Small intestine (tissue), 7 donors: ENCODE measurements at regions not wholly inside any gene's neighbourhood (a gene's known extent, or its start where the extent isn't known, plus 50 kb on each side); places are given as distances from the start of the nearest gene placed in this dataset.

Experiments
- DNase-seq, 2 donors: peaks; one replicate each; pipeline versions ENCODE4 v3.0.0 to v3.0.0-alpha.2; 2013
- FAIRE-seq: peaks from 2 replicates; lab custom pipeline; 2012; peaks lifted over from hg19 to GRCh38; lab: Jason Lieb, UNC
- H3K27ac ChIP-seq, 3 donors: one replicate each; pipeline ENCODE4 v1.5.1; 2013; ENCODE audit warnings: low read length in 2 of 3, mild to moderate bottlenecking in 2 of 3, control low read depth in 1 of 3, inconsistent platforms in 1 of 3, low read depth in 1 of 3, moderate library complexity in 1 of 3
- H3K27me3 ChIP-seq, 3 donors: one replicate each; pipeline ENCODE4 v1.6.1; 2013; ENCODE audit warnings: low read length in 3 of 3, inconsistent platforms in 1 of 3; ENCODE audit not compliant: control insufficient read depth in 3 of 3, insufficient read depth in 3 of 3
- H3K36me3 ChIP-seq, 3 donors: one replicate each; pipeline ENCODE4 v1.6.1; 2013; ENCODE audit warnings: low read length in 3 of 3, inconsistent platforms in 1 of 3, low read depth in 1 of 3, mild to moderate bottlenecking in 1 of 3, moderate library complexity in 1 of 3; ENCODE audit not compliant: control insufficient read depth in 3 of 3, insufficient read depth in 2 of 3
- H3K4me1 ChIP-seq, 3 donors: one replicate each; pipeline ENCODE4 v1.6.1; 2013; ENCODE audit warnings: low read length in 2 of 3, inconsistent platforms in 1 of 3, low read depth in 1 of 3, mild to moderate bottlenecking in 1 of 3, moderate library complexity in 1 of 3; ENCODE audit not compliant: control insufficient read depth in 3 of 3, insufficient read depth in 2 of 3
- H3K4me3 ChIP-seq, 3 donors: one replicate each; pipeline ENCODE4 v1.5.1; 2013; ENCODE audit warnings: low read length in 3 of 3, control low read depth in 1 of 3, inconsistent platforms in 1 of 3, low read depth in 1 of 3, mild to moderate bottlenecking in 1 of 3, moderate library complexity in 1 of 3
- H3K9me3 ChIP-seq, 2 donors: one replicate each; pipeline ENCODE4 v1.6.1; 2013; ENCODE audit warnings: low read depth in 1 of 2, low read length in 1 of 2; ENCODE audit not compliant: control insufficient read depth in 2 of 2, insufficient read depth in 1 of 2
- WGBS, 3 donors: extraction: QIAGEN DNeasy Blood & Tissue Kit; methylation state at CpG; one replicate each; pipeline ENCODE4 v1.1.7; 2013; 5-methylcytosine and 5-hydroxymethylcytosine counted together
- donor health status: healthy with polysubstance abuse.
- donor health status: control.
- donor health status: control.
- donor health status: Bipolar disorder and iron deficiency.
- donor health status: healthy.

DNA sequence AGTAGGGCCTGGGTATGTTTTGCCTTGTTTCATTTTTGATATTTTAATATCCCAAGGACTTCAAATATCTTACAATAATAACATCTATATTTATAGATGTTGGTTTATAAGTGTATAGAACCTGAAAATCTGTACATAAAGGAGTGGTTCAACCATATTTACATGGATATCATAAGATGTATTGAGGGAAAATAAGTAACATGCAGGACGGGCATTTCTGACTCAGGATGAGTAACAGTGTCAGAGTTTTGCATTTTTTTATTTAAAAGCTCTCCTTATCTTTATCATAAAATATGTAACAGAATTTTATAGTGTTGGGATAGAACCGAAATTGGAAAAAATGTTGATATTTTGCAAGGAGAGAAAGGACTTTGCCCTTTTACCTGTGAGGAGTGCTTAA is 1438.7 kb downstream of the REEP3 start:
- H3K36me3 ChIP-seq, result no peaks in the 10 kb centered on the region
- H3K27me3 ChIP-seq, result no peaks in the 10 kb centered on the region
- 59 to 74% (median 73%) methylated on average over 2 of the region's 2 CpGs for WGBS, 3 donors
- no peaks in the 10 kb centered on the region for H3K9me3 ChIP-seq
- H3K27ac ChIP-seq, result no peak overlapping the region
- no peak for DNase-seq
- H3K4me1 ChIP-seq, result no peaks in the 10 kb centered on the region
- no peak overlapping the region for H3K4me3 ChIP-seq
- FAIRE-seq, result no peak

DNA sequence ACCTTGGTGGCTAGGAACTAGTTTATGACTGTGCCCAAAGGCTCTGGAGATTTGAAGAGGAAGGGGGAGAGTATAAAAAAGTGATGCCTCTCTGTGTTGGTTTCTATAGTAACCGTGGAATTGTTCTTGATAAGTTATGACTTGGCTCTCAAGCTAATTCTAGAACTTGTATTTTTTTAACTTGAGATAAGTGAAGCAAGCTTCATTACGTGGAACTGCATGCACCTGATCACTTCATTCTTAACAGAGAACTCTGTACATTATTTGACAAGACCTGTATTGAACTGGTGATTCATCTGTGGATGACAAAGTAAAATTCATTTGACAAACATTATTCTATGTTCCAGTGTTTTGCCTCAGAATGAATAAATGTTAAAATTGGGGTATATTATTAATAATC is 1452.2 kb downstream of the REEP3 start:
- WGBS, 3 donors, result 30 to 48% (median 48%) methylated on average over 2 of the region's 2 CpGs

DNA sequence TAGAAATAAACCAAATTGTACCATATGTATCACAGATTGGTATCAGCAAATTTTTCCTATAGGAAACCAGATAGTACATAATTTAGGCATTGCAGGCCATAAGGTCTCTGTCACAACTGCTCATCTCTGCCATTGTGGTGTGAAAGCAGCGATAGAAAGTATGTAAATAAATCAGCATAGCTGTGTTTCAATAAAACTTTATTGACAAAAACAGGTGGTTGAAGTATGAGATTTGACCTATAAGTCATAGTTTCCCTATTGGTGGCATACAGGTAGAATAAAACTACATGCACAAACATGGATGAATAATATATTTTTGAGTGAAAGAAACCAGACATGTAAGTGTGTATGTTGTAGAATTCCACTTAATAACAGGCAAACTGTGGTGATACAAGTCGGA is 1454.9 kb downstream of the REEP3 start:
- DNase-seq (no peak), FAIRE-seq (no peak)
- Histone ChIP-seq H3K4me1 (no peaks in the 10 kb centered on the region), H3K27ac (no peak overlapping the region), H3K36me3 (no peaks in the 10 kb centered on the region), H3K4me3 (no peak overlapping the region), H3K9me3 (no peaks in the 10 kb centered on the region), H3K27me3 (no peaks in the 10 kb centered on the region)
- WGBS, 3 donors, result 80 to 88% (median 85%) methylated on average over 2 of the region's 2 CpGs

More for the DNA sequence above, 1452.2 kb downstream of the REEP3 start:
- FAIRE-seq (no peak), DNase-seq (no peak)
- H3K4me1 ChIP-seq, result no peaks in the 10 kb centered on the region
- H3K36me3 ChIP-seq, result no peaks in the 10 kb centered on the region
- no peaks in the 10 kb centered on the region for H3K27me3 ChIP-seq
- no peaks in the 10 kb centered on the region for H3K9me3 ChIP-seq
- H3K4me3 ChIP-seq, result no peak overlapping the region
- no peak overlapping the region for H3K27ac ChIP-seq

DNA sequence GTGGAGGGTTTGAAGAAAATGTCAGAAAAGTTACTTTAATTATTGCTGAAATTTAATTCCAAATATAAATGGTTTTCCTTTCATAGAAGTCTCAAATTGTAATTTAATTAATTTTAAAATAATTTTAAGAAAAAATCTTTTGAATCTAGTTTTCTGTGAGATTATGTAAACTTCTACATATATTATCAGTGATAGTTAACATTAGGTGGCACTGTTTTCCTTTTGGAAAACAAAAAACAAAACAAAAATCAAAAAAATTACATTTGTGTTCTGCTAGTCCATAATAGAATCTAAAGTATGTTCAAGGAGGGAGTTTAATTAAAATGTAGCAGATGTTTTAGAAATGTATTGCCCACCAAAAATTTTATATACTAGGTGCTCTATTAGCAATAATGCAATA is 1456.7 kb downstream of the REEP3 start:
- no peak overlapping the region for H3K27ac ChIP-seq
- no peak overlapping the region for H3K4me3 ChIP-seq
- H3K27me3 ChIP-seq, result no peaks in the 10 kb centered on the region
- H3K9me3 ChIP-seq, result no peaks in the 10 kb centered on the region
- H3K36me3 ChIP-seq, result no peaks in the 10 kb centered on the region
- DNase-seq (no peak), FAIRE-seq (peak; percentile 64)
- H3K4me1 ChIP-seq, result no peaks in the 10 kb centered on the region

DNA sequence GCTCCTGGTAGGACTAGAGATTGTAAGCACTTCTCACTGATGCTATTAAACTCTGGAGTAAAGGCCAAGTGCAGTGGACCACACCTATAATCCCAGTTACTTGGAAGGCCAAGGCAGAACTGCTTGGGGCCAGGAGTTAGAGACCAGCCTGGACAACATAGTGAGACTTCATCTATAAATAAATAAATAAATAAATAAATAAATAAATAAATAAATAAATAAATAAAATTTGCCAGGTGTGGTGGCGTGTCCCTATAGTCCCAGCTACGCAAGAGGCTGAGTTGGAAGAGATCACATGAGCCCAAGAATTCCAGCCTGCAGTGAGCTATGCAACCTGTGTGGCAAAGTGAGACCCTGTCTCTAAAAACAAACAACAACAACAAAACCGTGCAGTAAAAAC is 1475.7 kb downstream of the REEP3 start:
- no peak for DNase-seq
- FAIRE-seq, result no peak
- Histone ChIP-seq H3K36me3 (no peaks in the 10 kb centered on the region), H3K27me3 (no peaks in the 10 kb centered on the region), H3K4me3 (no peak overlapping the region), H3K9me3 (no peaks in the 10 kb centered on the region), H3K27ac (no peak overlapping the region), H3K4me1 (no peaks in the 10 kb centered on the region)
- 89 to 92% (median 91%) methylated on average over 3 of the region's 3 CpGs for WGBS, 3 donors

DNA sequence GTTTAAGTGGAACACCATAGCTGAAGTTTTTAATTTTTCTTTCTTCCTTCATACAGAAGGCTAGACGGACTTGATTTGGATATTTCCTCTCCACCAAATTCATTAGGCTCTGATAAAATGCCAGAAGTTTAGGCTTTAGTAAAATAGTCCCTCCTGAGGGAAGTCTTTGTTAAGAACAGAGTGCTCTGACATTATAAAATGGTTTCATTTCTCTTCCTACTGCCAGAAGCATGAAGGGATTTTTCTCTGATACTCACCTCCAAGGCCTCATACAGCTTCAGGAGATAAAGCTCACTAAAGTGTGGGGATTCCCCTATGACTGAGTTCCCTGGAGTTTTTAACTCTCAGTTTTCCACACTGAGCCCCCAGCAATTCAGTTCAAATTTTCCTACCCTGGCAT is 1489.6 kb downstream of the REEP3 start:
- 58 to 69% (median 58%) methylated on average over 1 of the region's 1 CpG for WGBS, 3 donors
- Histone ChIP-seq H3K4me3 (no peak overlapping the region), H3K4me1 (no peaks in the 10 kb centered on the region), H3K36me3 (no peaks in the 10 kb centered on the region), H3K27me3 (no peaks in the 10 kb centered on the region), H3K9me3 (no peaks in the 10 kb centered on the region), H3K27ac (no peak overlapping the region)
- DNase-seq (no peak), FAIRE-seq (no peak)

DNA sequence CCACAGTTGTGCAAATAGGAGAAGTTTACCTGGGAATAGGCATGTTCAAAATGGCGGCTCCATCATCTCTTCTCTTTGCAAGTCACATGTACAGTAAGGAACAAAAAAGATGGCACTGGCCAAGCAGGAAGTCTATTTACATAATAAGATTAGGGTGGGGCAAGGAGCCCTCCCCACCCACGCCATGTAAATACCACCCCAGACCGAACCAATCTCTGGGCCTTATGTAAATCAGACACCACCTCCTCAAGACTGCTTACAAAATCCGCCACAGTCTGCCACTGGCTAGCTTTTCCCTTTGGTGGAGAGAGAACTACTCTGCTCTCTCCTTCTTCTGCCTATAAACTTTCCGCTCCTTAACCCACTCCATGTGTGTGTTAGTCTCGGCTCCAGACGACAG is 1496.3 kb downstream of the REEP3 start:
- 91 to 93% (median 91%) methylated on average over 7 of the region's 7 CpGs for WGBS, 3 donors
- no peak overlapping the region for H3K4me3 ChIP-seq
- no peaks in the 10 kb centered on the region for H3K4me1 ChIP-seq
- DNase-seq (no peak), FAIRE-seq (no peak)
- H3K36me3 ChIP-seq, result no peaks in the 10 kb centered on the region
- H3K9me3 ChIP-seq, result peaks cover 0 to 4% of the 10 kb centered on the region in 2 donors
- no peak overlapping the region for H3K27ac ChIP-seq
- no peaks in the 10 kb centered on the region for H3K27me3 ChIP-seq

DNA sequence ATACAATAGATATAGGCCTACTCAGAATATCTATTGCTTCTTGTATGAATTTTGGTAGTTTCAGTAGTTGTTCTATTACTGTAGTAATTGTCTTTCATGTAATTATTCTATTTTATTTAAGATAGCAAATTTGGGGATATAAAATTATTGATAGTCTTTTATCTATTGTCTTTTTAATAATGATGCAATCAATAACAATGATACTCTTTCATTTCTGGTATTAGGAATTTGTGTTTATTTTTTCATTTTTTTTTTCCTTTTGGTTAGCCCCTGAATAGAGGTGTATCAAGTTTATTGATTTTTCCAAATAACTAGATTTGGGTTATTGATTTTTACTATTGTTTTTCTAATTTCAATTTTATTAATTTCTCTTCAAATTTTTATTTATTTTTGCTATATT is 1503.7 kb downstream of the REEP3 start:
- DNase-seq, result no peak
- H3K36me3 ChIP-seq, result no peaks in the 10 kb centered on the region
- H3K4me1 ChIP-seq, result no peaks in the 10 kb centered on the region
- H3K27ac ChIP-seq, result no peak overlapping the region
- no peaks in the 10 kb centered on the region for H3K27me3 ChIP-seq
- H3K4me3 ChIP-seq, result no peak overlapping the region
- FAIRE-seq, result no peak
- no peaks in the 10 kb centered on the region for H3K9me3 ChIP-seq

DNA sequence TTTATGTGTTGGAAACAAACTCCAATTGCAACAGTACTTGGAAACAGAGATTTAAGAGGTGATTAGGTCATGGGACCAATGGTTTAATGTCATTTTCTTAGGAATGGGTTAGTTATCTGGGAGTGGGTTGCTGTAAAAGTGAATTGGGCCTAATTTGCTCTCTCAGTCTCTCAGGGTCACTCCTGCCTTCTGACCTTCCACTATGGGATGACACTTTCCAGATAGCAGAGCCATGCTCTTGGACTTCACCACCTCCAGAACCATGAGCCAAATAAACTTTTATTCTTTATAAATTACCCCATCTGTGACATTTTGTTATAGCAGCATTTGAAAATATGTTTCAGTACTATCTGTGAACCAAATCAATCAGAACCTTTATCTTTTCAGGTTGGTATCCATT is 1509.1 kb downstream of the REEP3 start:
- no peaks in the 10 kb centered on the region for H3K4me1 ChIP-seq
- no peaks in the 10 kb centered on the region for H3K27me3 ChIP-seq
- H3K36me3 ChIP-seq, result no peaks in the 10 kb centered on the region
- FAIRE-seq (no peak), DNase-seq (no peak)
- peaks cover 0 to 15% of the 10 kb centered on the region in 2 donors for H3K9me3 ChIP-seq
- no peak overlapping the region for H3K27ac ChIP-seq
- no peak overlapping the region for H3K4me3 ChIP-seq
